GM18867 (cell line): ENCODE measurements at regions not wholly inside any gene's neighbourhood (a gene's known extent, or its start where the extent isn't known, plus 50 kb on each side); places are given as distances from the start of the nearest gene placed in this dataset.
"Not testable (repeated sequence)": the region's sequence is repeated elsewhere in the genome, so short reads cannot be mapped to it uniquely, and the experiment has no call there.

ENCODE experiments used
- ATAC-seq: cut with Tn5 transposase; IDR thresholded peaks from one replicate; pipeline ENCODE4 v1.9.1; 2021; ENCODE audit warnings: mild to moderate bottlenecking, moderate library complexity; ENCODE audit not compliant: unreplicated experiment

DNA sequence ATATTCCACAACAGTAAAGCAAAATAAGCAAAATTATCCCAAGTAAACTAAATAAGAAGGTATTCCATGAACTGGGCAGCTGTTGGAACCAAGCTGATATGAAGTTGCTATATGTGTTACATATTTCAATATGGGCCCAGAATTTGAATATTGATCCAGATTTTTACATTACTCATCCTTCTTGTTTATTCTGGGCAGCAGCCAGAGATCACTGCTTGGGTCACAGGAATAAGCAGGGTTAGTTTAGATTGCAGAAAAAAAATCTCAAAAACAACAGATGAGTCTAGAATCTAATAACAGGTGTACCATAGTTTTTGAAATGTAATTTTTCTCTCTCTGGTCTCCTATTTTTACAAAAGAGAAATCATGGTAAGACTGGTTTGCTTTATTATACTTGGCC lies 171.5 kb upstream of the NAMPT start:
- ATAC-seq: no peak

DNA sequence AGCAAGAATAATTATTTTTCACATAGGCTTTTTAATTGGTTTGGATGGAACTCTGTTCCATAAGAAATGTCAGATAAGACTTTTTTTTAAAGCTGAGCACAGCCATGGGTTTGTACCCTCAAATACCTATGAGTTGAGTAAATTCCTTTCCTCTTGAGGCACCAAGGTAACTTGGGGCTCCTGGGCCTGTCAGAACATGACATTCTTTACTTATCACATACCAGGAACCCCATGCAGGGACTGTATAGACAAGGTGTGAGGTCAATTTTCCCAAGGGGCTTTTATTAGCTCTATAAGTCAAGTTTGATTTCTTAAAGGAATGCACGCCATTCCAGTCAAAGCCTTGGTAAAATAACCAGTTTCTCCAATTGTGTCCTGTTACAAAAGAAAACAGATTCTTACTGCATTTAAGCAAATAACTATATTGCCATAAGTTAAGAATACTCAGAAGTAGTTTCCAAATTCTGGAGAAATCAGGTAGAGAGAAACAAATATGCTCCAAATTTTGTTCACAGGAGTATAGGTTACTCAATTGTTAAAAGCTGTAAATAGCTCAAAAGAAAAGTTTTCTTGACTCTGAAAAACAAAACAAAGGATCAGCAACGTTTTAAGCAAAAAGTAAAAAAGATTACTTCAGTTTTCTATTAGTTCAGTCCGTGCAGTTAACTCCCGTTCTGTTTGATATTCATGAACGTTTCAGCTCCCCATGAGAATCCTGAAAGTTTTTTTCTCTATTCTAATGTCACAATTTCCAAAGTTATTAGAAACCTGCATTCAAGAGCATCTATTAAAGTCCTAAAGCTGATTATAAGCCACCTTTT lies 167.5 kb upstream of the NAMPT start:
- ATAC-seq: no peak

DNA sequence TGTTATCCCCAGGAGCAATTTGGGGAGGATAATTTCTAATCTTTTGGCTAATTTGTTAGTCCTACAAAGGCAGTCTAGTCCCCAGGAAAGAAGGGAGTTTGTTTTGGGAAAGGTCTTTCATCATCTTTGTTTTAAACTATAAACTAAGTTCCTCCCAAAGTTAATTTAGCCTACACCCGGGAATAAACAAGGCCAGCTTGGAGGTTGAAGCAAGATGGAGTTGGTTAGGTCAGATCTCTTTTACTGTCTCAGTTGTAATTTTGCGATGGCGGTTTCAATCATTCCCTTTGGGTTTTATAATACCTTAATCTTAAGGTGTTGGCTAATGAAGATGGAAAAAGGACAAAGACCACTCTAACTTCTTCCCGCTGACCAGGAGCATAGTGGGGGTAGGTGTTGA lies 166.4 kb upstream of the NAMPT start:
- ATAC-seq: no peak

DNA sequence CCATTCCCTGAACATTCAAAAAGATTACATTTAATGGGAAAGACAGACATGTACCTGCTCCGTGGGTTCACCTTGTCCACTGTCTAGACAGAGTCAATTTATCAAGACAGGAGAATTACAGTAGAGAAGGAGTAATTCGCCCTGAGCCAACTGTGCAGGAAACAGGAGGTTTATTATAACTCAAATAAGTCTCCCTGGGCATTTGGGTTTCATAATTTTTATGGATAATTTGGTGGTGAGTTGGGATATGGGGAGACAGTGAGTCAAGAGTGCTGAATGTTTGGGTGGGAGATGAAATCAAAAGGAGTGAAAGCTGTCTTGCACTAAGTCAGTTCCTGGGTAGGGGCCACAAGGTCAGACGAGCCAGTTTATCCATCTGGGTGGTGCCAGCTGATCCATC lies 165.9 kb upstream of the NAMPT start:
- ATAC-seq: no peak

DNA sequence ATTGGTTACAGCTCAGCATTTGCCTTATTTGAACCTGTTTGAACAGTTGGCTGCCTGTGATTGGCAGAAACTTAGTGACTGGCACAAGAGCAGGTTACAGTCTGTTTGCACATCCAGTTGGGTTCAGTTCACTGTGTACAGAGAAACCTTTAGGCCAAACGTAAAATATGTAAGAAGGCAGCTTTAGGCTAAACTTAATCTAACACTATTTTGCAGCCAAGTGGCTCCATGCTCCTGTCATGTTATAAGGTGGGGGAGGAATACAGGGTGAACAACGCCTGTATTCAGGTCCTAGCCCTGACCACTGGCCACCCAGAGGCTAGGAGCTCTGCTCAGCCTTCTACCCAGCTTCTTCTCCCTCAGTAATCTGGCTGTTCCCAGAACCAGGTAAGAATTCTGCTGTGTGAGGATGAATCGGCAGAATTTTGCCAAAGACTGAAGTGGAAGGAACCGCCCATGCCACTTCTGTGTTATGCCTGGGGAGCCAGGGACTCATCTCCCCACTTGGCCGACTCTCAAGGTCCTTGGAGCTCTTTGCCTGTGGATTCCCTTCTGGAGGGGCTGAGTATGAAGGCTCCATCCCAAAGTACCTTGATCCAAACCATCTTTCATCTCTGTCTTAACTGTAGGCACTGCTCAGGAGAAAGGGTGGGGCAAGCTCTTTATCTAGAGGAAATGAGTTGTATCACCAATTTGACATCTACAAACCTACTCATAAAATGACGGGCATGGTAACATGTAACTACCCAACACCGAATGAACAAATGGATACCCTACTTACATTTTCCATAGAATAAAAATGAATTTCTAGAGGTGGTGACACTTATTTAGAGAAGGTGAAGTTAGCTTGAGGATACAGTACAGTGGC lies 164.4 kb upstream of the NAMPT start:
- no peak for ATAC-seq

DNA sequence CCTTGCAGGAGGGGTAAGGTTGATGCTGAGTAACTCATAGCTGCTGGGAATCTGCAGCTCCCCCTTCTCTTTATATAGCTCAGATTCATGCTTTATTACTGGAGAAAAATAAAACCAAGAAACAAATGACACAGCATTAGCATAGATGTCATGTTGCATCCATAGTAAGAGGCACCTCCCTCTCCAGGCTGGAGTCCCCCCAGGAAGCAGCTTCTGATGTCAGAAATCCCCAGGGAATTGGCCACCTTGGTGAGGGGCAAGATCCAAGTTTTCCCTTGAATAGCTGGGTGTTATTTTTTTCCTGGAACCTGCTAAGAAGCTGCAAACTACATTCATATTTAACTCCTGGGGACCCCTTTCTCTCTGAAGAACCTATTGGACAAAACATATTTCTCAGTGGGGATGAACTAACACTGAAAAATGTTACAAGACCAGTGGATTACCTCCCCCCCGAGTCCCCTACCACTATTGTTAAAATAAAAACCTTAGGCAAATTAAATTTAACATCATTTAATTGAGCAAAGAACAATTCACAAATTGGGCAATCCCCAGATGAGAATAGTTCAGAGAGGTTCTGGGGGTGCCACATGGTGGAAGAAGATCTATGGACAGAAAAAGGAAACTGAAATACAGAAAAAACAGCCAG lies 163.7 kb upstream of the NAMPT start:
- ATAC-seq: no peak

DNA sequence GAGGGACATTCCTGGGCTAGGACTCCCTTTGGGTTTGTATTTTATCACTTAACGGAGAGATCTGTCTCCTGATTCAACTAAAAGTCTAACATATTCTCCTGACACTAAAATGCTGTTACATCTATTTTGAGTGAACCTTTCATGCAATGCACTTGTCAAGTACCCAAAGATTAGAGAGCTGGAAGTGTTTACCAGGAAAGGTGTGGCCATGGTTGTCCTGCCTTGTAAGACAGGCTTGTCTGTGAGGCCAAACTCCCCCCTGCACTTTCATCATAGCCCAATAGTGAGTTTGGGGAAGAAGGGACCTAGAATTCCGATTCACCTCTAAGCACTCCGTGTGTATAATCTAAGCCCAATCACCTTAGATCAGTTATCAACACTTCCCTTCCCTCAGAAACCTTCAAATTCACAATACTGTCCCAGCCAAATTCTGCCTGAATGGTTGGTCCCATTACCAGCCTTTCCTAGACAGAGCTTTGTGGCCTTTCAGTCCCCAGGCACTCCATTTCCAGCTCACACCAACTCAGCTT lies 162.6 kb upstream of the NAMPT start:
- no peak for ATAC-seq

DNA sequence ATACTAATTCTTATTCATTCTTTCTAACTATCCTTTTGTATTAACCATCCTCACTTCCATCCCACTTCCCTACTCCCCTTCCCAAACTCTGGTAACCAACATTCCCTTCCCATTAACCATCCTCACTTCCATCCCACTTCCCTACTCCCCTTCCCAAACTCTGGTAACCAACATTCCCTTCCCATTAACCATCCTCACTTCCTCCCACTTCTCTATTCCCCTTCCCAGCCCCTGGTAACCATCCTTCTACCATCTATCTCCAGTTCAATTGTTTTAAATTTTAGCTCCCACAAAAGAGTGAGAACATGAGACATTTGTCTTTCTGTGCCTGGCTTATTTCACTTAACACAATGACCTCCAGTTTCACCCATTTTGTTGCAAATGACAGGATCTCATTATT lies 160.6 kb upstream of the NAMPT start:
- not testable (repeated sequence) for ATAC-seq

DNA sequence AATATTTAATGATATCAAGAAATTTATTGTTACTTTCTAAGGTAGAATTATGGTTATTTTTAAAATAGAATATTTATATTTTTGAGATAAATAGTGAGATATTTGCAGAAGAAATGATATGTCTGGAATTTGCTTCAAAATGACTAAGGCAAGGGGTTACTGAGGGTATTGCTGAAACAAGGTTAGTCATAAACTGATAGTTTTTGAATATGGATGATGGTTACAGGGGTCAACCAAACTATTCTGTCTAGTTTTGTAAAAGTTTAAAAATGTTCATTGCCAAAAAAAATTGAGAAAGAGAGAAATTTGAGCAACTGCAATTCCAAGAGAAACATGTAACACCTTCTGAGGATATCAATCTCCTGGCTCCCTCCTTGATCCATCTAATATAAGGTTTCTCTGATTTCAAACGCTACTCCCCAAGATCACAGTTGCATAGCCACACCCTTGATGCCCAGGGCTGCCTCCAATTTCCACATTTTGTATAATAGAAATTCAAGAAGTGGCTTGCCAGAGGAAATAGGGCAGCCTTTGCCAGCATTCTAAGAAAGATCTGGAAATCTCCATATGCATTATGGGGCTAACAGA lies 159.4 kb upstream of the NAMPT start:
- ATAC-seq: no peak

DNA sequence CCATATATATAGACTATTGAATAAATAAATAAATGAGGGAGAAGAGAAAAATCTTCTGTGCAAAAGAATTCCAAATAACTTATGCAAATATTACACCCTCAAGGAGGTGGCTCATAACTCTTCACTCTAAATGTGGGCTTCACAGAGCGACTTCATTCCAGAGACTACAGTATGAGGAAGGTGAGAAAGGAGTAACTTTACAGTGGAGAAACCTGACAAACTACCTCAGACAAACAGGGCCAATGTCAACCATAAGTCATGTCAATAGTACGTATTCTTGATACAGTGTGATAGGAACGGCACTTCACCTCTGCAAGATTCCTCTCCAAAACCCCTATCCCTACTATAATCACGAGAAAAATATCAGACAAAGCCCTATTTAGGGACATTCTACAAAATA lies 158.4 kb upstream of the NAMPT start:
- ATAC-seq: no peak

DNA sequence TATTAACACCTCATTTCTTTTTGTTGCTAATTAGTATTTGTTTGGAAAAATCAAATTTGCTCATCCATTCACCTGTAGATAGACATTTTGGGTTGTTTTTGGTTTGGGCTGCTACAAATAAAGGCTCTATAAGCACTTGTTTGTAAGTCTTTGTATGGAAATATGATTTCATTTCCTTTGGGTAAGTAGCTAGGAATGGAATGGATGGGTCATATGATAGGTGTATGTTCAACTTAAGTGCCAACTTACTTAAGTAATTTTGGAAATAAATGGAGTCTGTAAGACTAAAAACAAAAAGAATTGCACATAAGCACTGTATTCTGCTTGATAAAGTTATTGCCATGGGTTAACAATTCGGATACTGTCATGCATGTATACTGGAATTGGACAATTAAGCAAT lies 157.7 kb upstream of the NAMPT start:
- ATAC-seq: no peak

DNA sequence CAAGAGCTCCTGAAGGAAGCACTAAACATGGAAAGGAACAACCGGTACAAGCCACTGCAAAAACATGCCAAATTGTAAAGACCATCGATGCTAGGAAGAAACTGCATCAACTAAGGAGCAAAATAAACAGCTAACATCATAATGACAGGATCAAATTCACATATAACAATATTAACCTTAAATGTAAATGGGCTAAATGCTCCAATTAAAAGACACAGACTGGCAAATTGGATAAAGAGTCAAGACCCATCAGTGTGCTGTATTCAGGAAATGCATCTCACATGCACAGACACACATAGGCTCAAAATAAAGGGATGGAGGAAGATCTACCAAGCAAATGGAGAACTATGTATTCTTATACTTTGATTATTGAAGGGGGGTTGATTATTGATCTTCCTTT lies 156.6 kb upstream of the NAMPT start:
- not testable (repeated sequence) for ATAC-seq

DNA sequence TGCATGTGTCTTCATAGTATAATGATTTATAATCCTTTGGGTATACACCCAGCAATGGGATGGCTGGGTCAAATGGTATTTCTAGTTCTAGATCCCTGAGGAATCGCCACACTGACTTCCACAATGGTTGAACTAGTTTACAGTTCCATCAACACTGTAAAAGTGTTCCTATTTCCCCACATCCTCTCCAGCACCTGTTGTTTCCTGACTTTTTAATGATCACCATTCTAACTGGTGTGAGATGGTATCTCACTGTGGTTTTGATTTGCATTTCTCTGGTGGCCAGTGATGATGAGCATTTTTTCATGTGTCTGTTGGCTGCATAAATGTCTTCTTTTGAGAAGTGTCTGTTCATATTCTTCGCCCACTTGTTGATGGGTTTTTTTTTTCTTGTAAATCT lies 152.2 kb upstream of the NAMPT start:
- not testable (repeated sequence) for ATAC-seq

DNA sequence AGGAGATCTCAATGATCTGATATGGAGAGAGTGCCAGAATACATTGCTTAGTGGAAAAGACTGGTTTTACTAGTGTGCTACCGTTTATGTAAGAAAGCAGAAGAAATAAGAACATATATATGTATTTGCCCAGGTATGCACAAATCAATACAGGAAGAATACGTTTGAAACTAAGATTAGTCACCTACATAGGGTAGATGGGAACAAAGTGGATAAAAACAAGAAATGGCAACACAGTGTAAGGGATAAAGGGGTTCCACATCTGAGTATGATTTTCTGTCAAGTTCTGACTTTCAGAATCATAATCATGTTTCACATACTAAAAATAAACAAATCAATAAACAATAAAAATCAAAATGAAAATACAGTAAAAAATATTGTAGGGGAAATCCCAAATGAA lies 148.6 kb upstream of the NAMPT start:
- ATAC-seq: no peak

DNA sequence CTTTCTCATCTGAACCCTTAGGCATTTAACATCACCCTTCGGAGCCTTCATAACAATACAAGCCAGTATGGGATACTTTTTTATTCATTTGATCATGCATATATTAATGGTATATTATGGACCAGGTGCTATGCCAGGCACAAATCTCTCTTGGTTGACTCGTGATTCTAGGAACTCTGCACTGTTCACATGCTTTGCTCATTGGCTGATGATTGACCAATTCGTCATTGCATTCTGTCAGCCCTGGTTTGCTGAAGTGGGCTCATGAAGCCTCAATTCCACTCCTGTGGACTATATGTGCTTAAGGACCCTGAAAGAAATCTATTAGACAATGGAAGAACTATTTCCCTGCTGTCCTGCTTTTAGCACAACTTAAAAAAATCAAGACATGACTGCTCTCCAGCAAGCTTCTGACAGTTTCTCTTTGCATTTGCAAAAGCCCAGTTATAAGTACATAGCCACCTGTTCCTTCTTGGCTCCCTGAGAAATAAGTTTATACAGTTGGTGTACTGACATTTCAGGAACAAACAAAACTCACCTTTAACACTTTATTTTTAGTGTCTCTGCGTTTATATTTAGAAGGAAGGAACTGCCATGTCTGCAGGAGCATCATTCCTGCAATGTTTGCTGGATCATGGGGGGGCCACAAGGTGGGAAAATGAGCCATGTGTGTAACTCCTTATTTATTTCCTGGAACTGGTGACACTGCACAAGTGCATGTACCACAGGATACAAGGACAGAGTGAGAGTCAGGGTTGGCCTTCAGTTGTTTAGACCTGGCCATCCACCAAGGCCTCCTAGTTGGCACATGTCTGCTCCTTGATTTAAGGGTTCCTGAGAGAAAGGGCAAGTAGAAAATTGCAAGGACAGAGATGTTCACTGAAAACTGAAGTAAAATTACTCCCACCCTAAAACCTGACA lies 146.0 kb upstream of the NAMPT start:
- no peak for ATAC-seq

DNA sequence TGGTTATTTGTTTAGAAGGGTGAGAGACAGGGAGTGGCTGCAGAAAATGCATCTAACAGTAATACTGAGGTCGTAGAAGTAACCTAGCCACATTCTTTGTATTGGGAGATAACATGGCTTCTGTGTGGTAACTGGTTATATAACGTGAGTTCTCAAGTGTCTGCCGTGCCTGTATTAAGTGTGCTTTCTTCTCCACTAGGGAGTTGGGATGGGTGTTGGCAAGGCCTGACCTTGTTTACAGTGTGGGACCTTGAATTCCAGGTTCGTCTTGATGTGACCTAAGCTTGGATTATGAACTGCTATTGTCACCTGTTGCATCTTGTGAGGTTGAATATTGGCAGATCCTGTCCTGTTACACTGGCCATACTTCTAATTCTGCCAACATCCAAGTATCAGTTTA lies 145.3 kb upstream of the NAMPT start:
- no peak for ATAC-seq

DNA sequence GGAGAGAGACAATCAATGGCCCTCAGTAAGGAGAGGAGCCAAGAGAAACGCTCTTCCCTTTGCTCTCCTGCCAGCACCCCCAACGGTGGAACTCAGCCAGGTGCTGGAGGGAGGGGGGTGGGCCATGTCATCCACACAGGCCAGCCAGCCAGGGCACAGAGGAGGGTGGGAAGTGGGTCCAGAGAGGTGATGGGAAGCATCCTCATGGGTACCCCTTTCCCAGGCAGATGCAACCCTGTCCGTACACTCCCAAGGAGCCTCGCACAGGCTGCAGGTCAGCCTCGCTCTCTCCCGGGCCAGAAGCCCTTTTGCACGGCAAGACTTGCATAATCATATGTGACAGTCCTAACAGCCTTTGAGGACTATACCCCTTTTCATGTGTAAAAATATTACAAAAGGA lies 142.0 kb upstream of the NAMPT start:
- ATAC-seq: no peak

DNA sequence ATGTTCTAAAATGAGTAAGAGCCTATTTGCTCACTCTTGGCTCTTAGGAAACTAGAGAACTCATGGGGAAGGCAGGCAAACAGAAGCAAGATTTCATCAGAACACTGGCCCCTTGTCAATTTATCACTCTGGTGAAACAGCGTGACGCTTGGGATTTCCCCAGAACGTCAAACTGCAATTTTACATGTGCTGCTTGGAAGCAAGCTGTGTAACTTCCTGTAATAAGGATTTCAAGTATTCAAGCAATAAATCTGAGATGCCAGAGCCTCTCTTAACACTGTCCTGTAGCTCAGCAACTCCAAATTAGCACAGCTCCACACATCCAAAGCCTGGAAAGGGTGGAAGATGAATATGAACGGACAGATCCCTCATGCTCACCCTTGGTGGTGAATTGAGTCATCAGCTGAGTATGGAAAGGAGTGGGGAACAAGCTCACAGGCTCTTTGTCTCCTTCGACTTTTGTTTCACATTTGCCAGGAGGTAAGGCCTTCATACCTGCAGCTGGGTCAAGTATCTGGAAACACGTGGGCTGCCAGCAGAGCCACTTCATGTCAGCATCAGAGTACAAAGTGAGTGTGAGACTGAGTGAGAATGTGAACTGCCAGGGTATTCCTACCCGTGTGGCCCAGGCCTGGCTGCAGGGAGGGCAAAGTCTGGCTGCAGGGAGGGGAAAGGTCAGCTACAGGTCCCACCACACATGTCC lies 140.4 kb upstream of the NAMPT start:
- peak; percentile 87 for ATAC-seq

DNA sequence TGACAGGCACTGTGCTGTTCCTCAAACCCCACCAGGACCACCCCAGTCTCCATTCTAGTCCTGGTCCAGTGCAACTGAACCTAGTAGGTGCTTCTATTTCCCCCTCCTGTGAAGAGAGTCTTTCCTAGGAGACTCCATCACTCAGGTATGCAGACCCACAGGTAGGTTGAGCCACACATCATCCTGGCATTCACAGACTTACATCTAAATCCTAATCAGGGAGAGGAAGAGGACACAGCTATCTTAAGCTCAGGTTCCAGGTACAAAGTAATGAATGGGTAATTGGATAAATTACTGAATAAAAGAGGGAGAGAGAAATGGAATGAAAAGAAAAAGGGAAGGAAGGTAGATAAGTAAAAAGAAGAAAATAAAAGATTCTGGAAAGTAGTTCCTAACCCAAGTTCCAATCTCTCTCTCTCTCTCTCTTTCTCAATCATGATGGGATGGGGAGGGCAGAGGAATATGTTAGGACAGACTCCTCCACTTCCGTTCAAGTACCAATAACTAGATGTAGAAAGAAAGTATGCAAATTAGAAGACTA lies 139.8 kb upstream of the NAMPT start:
- ATAC-seq: no peak
